ENCODE measurements at regions not wholly inside any gene's neighbourhood (a gene's known extent, or its start where the extent isn't known, plus 50 kb on each side); places are given as distances from the start of the nearest gene placed in this dataset.

DNA sequence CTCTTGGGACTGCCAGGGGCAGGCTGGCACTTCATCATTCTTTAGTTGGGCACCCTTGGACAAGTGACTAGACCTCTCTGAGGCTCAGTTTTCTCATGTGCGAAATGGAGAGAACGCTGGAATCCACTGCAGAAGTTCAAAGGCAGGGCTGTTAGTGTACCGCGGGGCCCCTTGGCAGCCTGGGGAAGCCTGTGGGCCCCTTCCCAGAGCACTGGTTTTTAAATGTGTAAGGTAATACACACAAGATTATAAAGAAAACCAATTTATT, 209.5 kb upstream of the MVB12B start:
- no peaks in the 10 kb centered on the region for H3K4me1 ChIP-seq (ENCODE audit: control insufficient read depth, insufficient read depth, low read length)
- no peak overlapping the region for H3K9ac ChIP-seq (ENCODE audit: control insufficient read depth, insufficient read depth, low read length)
- no peak overlapping the region for H3K4me3 ChIP-seq
- no peak for FAIRE-seq
- no peak overlapping the region for H3K4me2 ChIP-seq (ENCODE audit: control insufficient read depth, insufficient read depth)
- no peak for DNase-seq (ENCODE audit: low read depth, low spot score)
- H3K27ac ChIP-seq (ENCODE audit: control insufficient read depth, insufficient read depth) = no peak overlapping the region
- no peak overlapping the region for H2AFZ ChIP-seq (ENCODE audit: control insufficient read depth, low read depth, low read length)
- peaks cover 2 to 6% of the 10 kb centered on the region in 2 experiments; a peak in 3 of 4 replicates for H3K27me3 ChIP-seq (replicated peaks in 1 of 2; ENCODE audit: control insufficient read depth in 2 of 2, insufficient read depth in 2 of 2, low read length in 1 of 2)
- no peaks in the 10 kb centered on the region for H3K9me3 ChIP-seq (replicated peaks; ENCODE audit: control insufficient read depth, insufficient read depth, low read length)
- ChIA-PET CTCF (no interaction called here), SMC1A (ENCODE audit: uncharacterized antibody, unreplicated experiment) (no interaction called here), POLR2A (no interaction called here), RAD21 (ENCODE audit: unreplicated experiment) (no interaction called here)
- intact Hi-C loops (cut with micrococcal nuclease; ENCODE audit: unreplicated experiment) (no loop called here), in situ Hi-C loops (cut with MboI) (no loop called here)
- no peaks in the 10 kb centered on the region for H4K20me1 ChIP-seq (ENCODE audit: control insufficient read depth, insufficient read depth)
- 85% methylated on average over 4 of the region's 4 CpGs for WGBS (ENCODE audit: insufficient coverage, insufficient replicate concordance, low lambda C conversion rate, missing lambda C conversion rate)
- no peaks in the 10 kb centered on the region for H3K36me3 ChIP-seq (ENCODE audit: control insufficient read depth in 2 of 2, insufficient read depth in 2 of 2, low read length in 1 of 2)
- H3K79me2 ChIP-seq (ENCODE audit: control insufficient read depth, insufficient read depth, low read length) = no peaks in the 10 kb centered on the region
- ATAC-seq = no peak
- no TSS peak for BruUV-seq (replicated peaks)
- no peak for TF ChIP-seq LARP7 (IDR thresholded peaks at IDR 0.05)
- no peak for TF ChIP-seq ETV6 (conservative IDR thresholded peaks at IDR 0.05 in 1 of 2, IDR thresholded peaks at IDR 0.05 in 1 of 2; ENCODE audit: borderline replicate concordance in 1 of 2, low read depth in 1 of 2)
- TF ChIP-seq ASH2L (IDR thresholded peaks at IDR 0.05; ENCODE audit: borderline replicate concordance, low read depth) = no peak
- TF ChIP-seq POLR2AphosphoS2 (IDR thresholded peaks at IDR 0.05; ENCODE audit: low read depth, low read length) = no peak
- TF ChIP-seq ZNF687 (IDR thresholded peaks at IDR 0.05) = no peak
- TF ChIP-seq, protein P1, sequence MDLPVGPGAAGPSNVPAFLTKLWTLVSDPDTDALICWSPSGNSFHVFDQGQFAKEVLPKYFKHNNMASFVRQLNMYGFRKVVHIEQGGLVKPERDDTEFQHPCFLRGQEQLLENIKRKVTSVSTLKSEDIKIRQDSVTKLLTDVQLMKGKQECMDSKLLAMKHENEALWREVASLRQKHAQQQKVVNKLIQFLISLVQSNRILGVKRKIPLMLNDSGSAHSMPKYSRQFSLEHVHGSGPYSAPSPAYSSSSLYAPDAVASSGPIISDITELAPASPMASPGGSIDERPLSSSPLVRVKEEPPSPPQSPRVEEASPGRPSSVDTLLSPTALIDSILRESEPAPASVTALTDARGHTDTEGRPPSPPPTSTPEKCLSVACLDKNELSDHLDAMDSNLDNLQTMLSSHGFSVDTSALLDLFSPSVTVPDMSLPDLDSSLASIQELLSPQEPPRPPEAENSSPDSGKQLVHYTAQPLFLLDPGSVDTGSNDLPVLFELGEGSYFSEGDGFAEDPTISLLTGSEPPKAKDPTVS (IDR thresholded peaks at IDR 0.05; ENCODE audit: low read depth, low read length) = no peak
- no peak for TF ChIP-seq PAX8 (IDR thresholded peaks at IDR 0.05)
- TF ChIP-seq PAX5 (IDR thresholded peaks at IDR 0.05; ENCODE audit: borderline replicate concordance, low read depth, low read length) = no peak
- no peak for TF ChIP-seq SMARCA5 (IDR thresholded peaks at IDR 0.05)
- no peak for TF ChIP-seq MYB (IDR thresholded peaks at IDR 0.05; ENCODE audit: borderline replicate concordance, low read depth, low read length)
- TF ChIP-seq TBL1XR1 (IDR thresholded peaks at IDR 0.05; ENCODE audit: low read depth, low read length) = no peak
- no peak for TF ChIP-seq MEF2A (IDR thresholded peaks at IDR 0.05; ENCODE audit: insufficient read depth, low read depth, low read length)
- no peak for TF ChIP-seq RUNX3 (IDR thresholded peaks at IDR 0.05; ENCODE audit: low read length)
- TF ChIP-seq NKRF (conservative IDR thresholded peaks at IDR 0.05) = no peak
- no peak for TF ChIP-seq ATF7 (IDR thresholded peaks at IDR 0.05; ENCODE audit: low read depth)
- TF ChIP-seq ZBTB11 (CRISPR knock-in tag; IDR thresholded peaks at IDR 0.05) = no peak

All from GM12878 (cell line).